Thyroid gland (tissue), 4 donors: ENCODE measurements at regions not wholly inside any gene's neighbourhood (a gene's known extent, or its start where the extent isn't known, plus 50 kb on each side); places are given as distances from the start of the nearest gene placed in this dataset.

Experiments
- POLR2A ChIP-seq, 2 donors: fragments of 450-650 bp; IDR thresholded peaks; one replicate each; pipeline ENCODE4 v1.6.1; 2017; ENCODE audit warnings: antibody characterized with exemption in 2 of 2, mild to moderate bottlenecking in 2 of 2, moderate library complexity in 1 of 2
- TF ChIP-seq, protein P1 (sequence below), 6 experiments: fragments of 200-600 bp in 3 of 6; fragments of 450-650 bp in 3 of 6; sonication (generic) in 3 of 6; IDR thresholded peaks; one replicate each; pipeline ENCODE4 v1.5.1; 2016 to 2019; ENCODE audit warnings: antibody characterized with exemption in 6 of 6, mild to moderate bottlenecking in 2 of 6, inconsistent platforms in 1 of 6, moderate library complexity in 1 of 6

- TF ChIP-seq, protein P1, sequence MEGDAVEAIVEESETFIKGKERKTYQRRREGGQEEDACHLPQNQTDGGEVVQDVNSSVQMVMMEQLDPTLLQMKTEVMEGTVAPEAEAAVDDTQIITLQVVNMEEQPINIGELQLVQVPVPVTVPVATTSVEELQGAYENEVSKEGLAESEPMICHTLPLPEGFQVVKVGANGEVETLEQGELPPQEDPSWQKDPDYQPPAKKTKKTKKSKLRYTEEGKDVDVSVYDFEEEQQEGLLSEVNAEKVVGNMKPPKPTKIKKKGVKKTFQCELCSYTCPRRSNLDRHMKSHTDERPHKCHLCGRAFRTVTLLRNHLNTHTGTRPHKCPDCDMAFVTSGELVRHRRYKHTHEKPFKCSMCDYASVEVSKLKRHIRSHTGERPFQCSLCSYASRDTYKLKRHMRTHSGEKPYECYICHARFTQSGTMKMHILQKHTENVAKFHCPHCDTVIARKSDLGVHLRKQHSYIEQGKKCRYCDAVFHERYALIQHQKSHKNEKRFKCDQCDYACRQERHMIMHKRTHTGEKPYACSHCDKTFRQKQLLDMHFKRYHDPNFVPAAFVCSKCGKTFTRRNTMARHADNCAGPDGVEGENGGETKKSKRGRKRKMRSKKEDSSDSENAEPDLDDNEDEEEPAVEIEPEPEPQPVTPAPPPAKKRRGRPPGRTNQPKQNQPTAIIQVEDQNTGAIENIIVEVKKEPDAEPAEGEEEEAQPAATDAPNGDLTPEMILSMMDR (IDR thresholded peaks at IDR 0.05), result no peak
- TF ChIP-seq POLR2A (IDR thresholded peaks at IDR 0.05), result no peak
Measured at GRCh38 chr7:136697271-136697670, 171.2 kb upstream of the CHRM2 start.
